GM23248 (cell line): ENCODE measurements at regions not wholly inside any gene's neighbourhood (a gene's known extent, or its start where the extent isn't known, plus 50 kb on each side); places are given as distances from the start of the nearest gene placed in this dataset.

Source experiments
- DNase-seq: peaks from one replicate; pipeline ENCODE4 v3.0.0-alpha.2; 2015
- H2AFZ ChIP-seq: fragments of 200-600 bp; sonication (generic); 2 replicates; pipeline ENCODE4 v1.6.1; 2016; ENCODE audit warnings: antibody characterized with exemption
- H3F3A ChIP-seq: fragments of 200-600 bp; sonication (generic); 2 replicates; pipeline ENCODE4 v1.6.1; 2016; ENCODE audit warnings: mild to moderate bottlenecking, antibody characterized with exemption, mixed run types; ENCODE audit not compliant: insufficient read depth
- H3K27ac ChIP-seq: fragments of 200-600 bp; sonication (generic); 2 replicates; pipeline ENCODE4 v1.5.1; 2016; ENCODE audit warnings: mild to moderate bottlenecking
- H3K27me3 ChIP-seq: fragments of 200-600 bp; sonication (generic); replicated peaks from 2 replicates; pipeline ENCODE4 v1.6.1; 2016; ENCODE audit warnings: mild to moderate bottlenecking; ENCODE audit not compliant: insufficient read depth
- H3K36me3 ChIP-seq: fragments of 200-600 bp; sonication (generic); 2 replicates; pipeline ENCODE4 v1.6.1; 2016; ENCODE audit warnings: low read depth, mild to moderate bottlenecking
- H3K4me1 ChIP-seq: fragments of 200-600 bp; sonication (generic); 2 replicates; pipeline ENCODE4 v1.6.1; 2016; ENCODE audit warnings: mild to moderate bottlenecking; ENCODE audit not compliant: insufficient read depth
- H3K4me2 ChIP-seq: fragments of 200-600 bp; sonication (generic); one replicate; pipeline ENCODE4 v1.6.1; 2016; ENCODE audit warnings: mild to moderate bottlenecking; ENCODE audit not compliant: unreplicated experiment
- H3K4me3 ChIP-seq: fragments of 200-600 bp; sonication (generic); 2 replicates; pipeline ENCODE4 v1.5.1; 2016; ENCODE audit warnings: mild to moderate bottlenecking
- H3K79me2 ChIP-seq: fragments of 200-600 bp; sonication (generic); 2 replicates; pipeline ENCODE4 v1.6.1; 2016; ENCODE audit warnings: mild to moderate bottlenecking; ENCODE audit not compliant: insufficient read depth
- H3K9ac ChIP-seq: fragments of 200-600 bp; sonication (generic); 2 replicates; pipeline ENCODE4 v1.6.1; 2016; ENCODE audit warnings: mild to moderate bottlenecking
- H3K9me2 ChIP-seq: fragments of 200-600 bp; sonication (generic); 2 replicates; pipeline ENCODE4 v1.6.1; 2016; ENCODE audit warnings: mixed run types, mild to moderate bottlenecking, moderate library complexity; ENCODE audit not compliant: insufficient read depth
- H3K9me3 ChIP-seq: fragments of 200-600 bp; sonication (generic); one replicate; pipeline ENCODE4 v1.6.1; 2017; ENCODE audit warnings: low read depth
- H4K20me1 ChIP-seq: fragments of 200-600 bp; sonication (generic); 2 replicates; pipeline ENCODE4 v1.6.0; 2016; ENCODE audit not compliant: insufficient read depth
- EZH2 ChIP-seq: fragments of 200-600 bp; sonication (generic); IDR thresholded peaks from 2 replicates; pipeline ENCODE4 v1.6.1; 2018; ENCODE audit warnings: antibody characterized with exemption, mild to moderate bottlenecking; ENCODE audit not compliant: insufficient read depth, poor library complexity, severe bottlenecking
- EZH2phosphoT487 ChIP-seq: fragments of 200-600 bp; sonication (generic); IDR thresholded peaks from 2 replicates; pipeline ENCODE4 v1.6.1; 2018; ENCODE audit warnings: antibody characterized with exemption, moderate library complexity, mild to moderate bottlenecking, low read depth; ENCODE audit not compliant: insufficient read depth
- WGBS, 2 experiments: methylation state at CpG; one replicate each; pipeline ENCODE4 v1.1.6; 2015 to 2017; ENCODE audit warnings: low lambda C conversion rate in 2 of 2, low coverage in 1 of 2; ENCODE audit errors: missing lambda C conversion rate in 2 of 2; 5-methylcytosine and 5-hydroxymethylcytosine counted together
- in situ Hi-C: fragments of 300-500 bp; cut with MboI; formaldehyde crosslinking; loops from 2 replicates; pipeline ENCODE4 v1.15.0; 2020

GRCh38 chr3:34783876-34784275 lies 855.4 kb upstream of the ARPP21 start:
- H3K27ac ChIP-seq = no peak overlapping the region
- no peak overlapping the region for H3K4me3 ChIP-seq
- no peaks in the 10 kb centered on the region for H3F3A ChIP-seq
- no peak overlapping the region for H2AFZ ChIP-seq
- H3K4me2 ChIP-seq = no peak overlapping the region
- peak; percentile 3 for DNase-seq
- no peaks in the 10 kb centered on the region for H3K4me1 ChIP-seq
- TF ChIP-seq EZH2phosphoT487 = no peak
- no peak for TF ChIP-seq EZH2
- in situ Hi-C loops = no loop called here
- no peaks in the 10 kb centered on the region for H3K36me3 ChIP-seq
- H4K20me1 ChIP-seq = no peaks in the 10 kb centered on the region
- no peaks in the 10 kb centered on the region for H3K9me3 ChIP-seq
- no peaks in the 10 kb centered on the region for H3K27me3 ChIP-seq
- no peaks in the 10 kb centered on the region for H3K79me2 ChIP-seq
- H3K9ac ChIP-seq = no peak overlapping the region
- no peaks in the 10 kb centered on the region for H3K9me2 ChIP-seq

GRCh38 chr3:34793057-34793456 lies 846.3 kb upstream of the ARPP21 start:
- 18% methylated on average over 1 of the region's 1 CpG for WGBS, 2 experiments
- Histone ChIP-seq H3K27ac (no peak overlapping the region), H3K4me1 (no peaks in the 10 kb centered on the region), H3K4me2 (no peak overlapping the region), H3F3A (no peaks in the 10 kb centered on the region), H3K4me3 (no peak overlapping the region), H4K20me1 (no peaks in the 10 kb centered on the region), H2AFZ (no peak overlapping the region), H3K9ac (no peak overlapping the region), H3K36me3 (no peaks in the 10 kb centered on the region), H3K79me2 (no peaks in the 10 kb centered on the region), H3K9me2 (no peaks in the 10 kb centered on the region), H3K9me3 (no peaks in the 10 kb centered on the region), H3K27me3 (no peaks in the 10 kb centered on the region)
- in situ Hi-C loops = no loop called here
- no peak for TF ChIP-seq EZH2phosphoT487
- TF ChIP-seq EZH2 = no peak
- DNase-seq = no peak

- in situ Hi-C loops = no loop called here
- Histone ChIP-seq H3K27ac (no peak overlapping the region), H3K27me3 (no peaks in the 10 kb centered on the region), H3F3A (no peaks in the 10 kb centered on the region), H3K79me2 (no peaks in the 10 kb centered on the region), H3K4me1 (no peaks in the 10 kb centered on the region), H3K4me3 (no peak overlapping the region), H4K20me1 (no peaks in the 10 kb centered on the region), H3K36me3 (no peaks in the 10 kb centered on the region), H3K4me2 (no peak overlapping the region), H2AFZ (no peak overlapping the region), H3K9ac (no peak overlapping the region), H3K9me2 (no peaks in the 10 kb centered on the region), H3K9me3 (no peaks in the 10 kb centered on the region)
- no peak for TF ChIP-seq EZH2phosphoT487
- WGBS, 2 experiments = 36 to 45% methylated on average over 1 of the region's 1 CpG
- no peak for DNase-seq
These were observed 831.7 kb upstream of the ARPP21 start for GRCh38 chr3:34807611-34808010.

- Histone ChIP-seq H3K27ac (no peak overlapping the region), H3K79me2 (no peaks in the 10 kb centered on the region), H3K9me3 (no peaks in the 10 kb centered on the region), H3K9ac (no peak overlapping the region), H3K4me1 (no peaks in the 10 kb centered on the region), H3F3A (no peaks in the 10 kb centered on the region), H2AFZ (no peak overlapping the region), H3K4me2 (no peak overlapping the region), H3K36me3 (no peaks in the 10 kb centered on the region), H3K4me3 (no peak overlapping the region), H3K27me3 (no peaks in the 10 kb centered on the region), H3K9me2 (no peaks in the 10 kb centered on the region), H4K20me1 (no peaks in the 10 kb centered on the region)
- in situ Hi-C loops = no loop called here
- TF ChIP-seq EZH2 (no peak), EZH2phosphoT487 (no peak)
- no peak for DNase-seq
- 5 to 11% methylated on average over 1 of the region's 1 CpG for WGBS, 2 experiments
These were observed 831.0 kb upstream of the ARPP21 start for GRCh38 chr3:34808287-34808686.

- in situ Hi-C loops = no loop called here
- no peak overlapping the region for H3K9ac ChIP-seq
- no peaks in the 10 kb centered on the region for H3K36me3 ChIP-seq
- H4K20me1 ChIP-seq = no peaks in the 10 kb centered on the region
- no peak overlapping the region for H3K27ac ChIP-seq
- H3K4me1 ChIP-seq = no peaks in the 10 kb centered on the region
- whole genome bisulfite sequencing, 2 experiments = 5 to 15% methylated on average over 2 of the region's 2 CpGs
- no peak overlapping the region for H3K4me3 ChIP-seq
- no peak overlapping the region for H2AFZ ChIP-seq
- TF ChIP-seq EZH2 = no peak
- TF ChIP-seq EZH2phosphoT487 = no peak
- DNase-seq = no peak
- H3F3A ChIP-seq = no peaks in the 10 kb centered on the region
- H3K27me3 ChIP-seq = no peaks in the 10 kb centered on the region
- H3K9me3 ChIP-seq = no peaks in the 10 kb centered on the region
- no peak overlapping the region for H3K4me2 ChIP-seq
- H3K79me2 ChIP-seq = no peaks in the 10 kb centered on the region
- H3K9me2 ChIP-seq = no peaks in the 10 kb centered on the region
These were observed 810.5 kb upstream of the ARPP21 start for GRCh38 chr3:34828847-34829246.
